ENCODE measurements at regions not wholly inside any gene's neighbourhood (a gene's known extent, or its start where the extent isn't known, plus 50 kb on each side); places are given as distances from the start of the nearest gene placed in this dataset.
"Not testable (repeated sequence)": the region's sequence is repeated elsewhere in the genome, so short reads cannot be mapped to it uniquely, and the experiment has no call there.

DNA sequence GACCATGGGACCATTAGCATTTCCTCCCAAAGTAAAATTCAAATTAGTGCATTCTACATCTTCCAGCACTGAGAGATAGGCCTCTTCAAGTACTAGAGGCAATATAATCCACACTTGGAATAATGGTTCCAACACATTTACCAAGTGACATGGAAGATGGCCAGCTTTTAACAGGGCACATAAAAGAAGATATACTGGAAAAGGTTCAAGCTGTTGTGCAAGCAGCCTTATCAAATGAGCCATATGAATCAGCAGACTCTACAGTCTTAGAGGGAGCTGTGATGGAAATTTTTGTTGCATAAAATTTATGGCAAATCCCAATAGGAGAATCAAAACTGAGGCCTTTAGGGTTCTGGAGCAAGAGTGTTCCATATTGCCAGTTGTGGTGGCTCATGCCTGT is 526.6 kb upstream of the IRAK1BP1 start:
- H3K36me3 ChIP-seq (ENCODE audit: control insufficient read depth, low read depth, low read length) = no peaks in the 10 kb centered on the region
- no peaks in the 10 kb centered on the region for H3K27me3 ChIP-seq (ENCODE audit: control insufficient read depth, insufficient read depth, low read length)
- H3K27ac ChIP-seq (ENCODE audit: low read length) = no peak overlapping the region
- H3K4me3 ChIP-seq (ENCODE audit: low read length) = no peak overlapping the region
- no peaks in the 10 kb centered on the region for H3K9me3 ChIP-seq (ENCODE audit: control insufficient read depth, low read depth, low read length)
- H3K4me1 ChIP-seq (ENCODE audit: control insufficient read depth, low read depth, low read length) = peaks cover 4% of the 10 kb centered on the region
- H3K9ac ChIP-seq (ENCODE audit: low read length) = no peak overlapping the region

DNA sequence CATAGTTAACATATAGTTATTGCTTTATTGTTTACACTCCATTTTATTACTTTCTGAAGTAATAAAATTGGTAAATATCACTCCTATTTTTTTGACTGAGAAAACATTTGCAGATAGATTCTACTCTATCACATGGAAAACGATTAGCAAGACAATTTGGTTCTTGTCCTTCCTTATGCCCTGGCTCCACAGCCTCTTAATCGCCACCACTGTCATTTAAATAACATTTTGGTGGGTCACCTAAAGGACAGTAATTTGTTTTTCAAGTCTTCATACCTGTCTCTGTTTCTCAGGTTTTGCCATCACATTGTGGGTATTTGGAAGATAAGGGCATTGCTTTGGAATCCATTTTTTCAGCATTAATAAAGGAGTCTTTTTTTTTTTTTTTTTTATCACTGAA is 521.5 kb upstream of the IRAK1BP1 start:
- H3K36me3 ChIP-seq (ENCODE audit: control insufficient read depth, low read depth, low read length) = no peaks in the 10 kb centered on the region
- peaks cover 17% of the 10 kb centered on the region for H3K4me1 ChIP-seq (ENCODE audit: control insufficient read depth, low read depth, low read length)
- H3K4me3 ChIP-seq (ENCODE audit: low read length) = no peak overlapping the region
- no peak overlapping the region for H3K27ac ChIP-seq (ENCODE audit: low read length)
- H3K9me3 ChIP-seq (ENCODE audit: control insufficient read depth, low read depth, low read length) = no peaks in the 10 kb centered on the region
- no peak overlapping the region for H3K9ac ChIP-seq (ENCODE audit: low read length)
- no peaks in the 10 kb centered on the region for H3K27me3 ChIP-seq (ENCODE audit: control insufficient read depth, insufficient read depth, low read length)

DNA sequence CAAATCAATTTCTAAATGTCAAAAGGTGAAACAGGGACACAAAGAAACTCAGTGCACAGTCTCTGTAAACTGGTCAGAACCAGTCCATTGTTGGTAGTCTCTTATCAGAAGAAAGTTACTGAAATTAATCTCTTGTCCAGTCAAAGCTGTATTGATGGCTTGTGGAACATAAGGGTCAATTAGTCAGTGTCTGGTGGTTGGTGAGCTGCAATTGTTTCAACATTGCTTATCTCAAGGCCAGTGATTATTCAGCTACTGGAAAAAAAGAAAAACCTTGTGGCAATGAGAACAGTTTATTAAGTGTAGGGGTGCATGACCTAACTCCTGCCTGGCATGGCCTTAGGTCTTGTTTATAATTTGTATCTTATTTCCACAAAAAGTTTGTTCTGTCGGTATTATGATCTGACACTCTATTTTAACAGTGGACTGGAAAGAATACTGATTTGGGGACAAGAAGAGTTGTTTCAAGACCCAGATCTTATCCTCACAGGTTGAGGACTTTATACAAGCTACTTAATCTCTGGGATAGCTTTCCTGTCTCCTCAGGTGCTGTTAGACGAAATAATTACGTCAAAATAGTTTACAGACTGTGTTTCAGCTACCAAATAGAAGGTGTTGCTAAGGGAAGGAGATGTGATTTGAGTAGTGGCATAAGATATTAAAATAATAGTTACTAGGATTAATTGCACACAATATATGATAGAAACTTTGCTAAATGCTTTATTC is 520.0 kb upstream of the IRAK1BP1 start:
- H3K9me3 ChIP-seq (ENCODE audit: control insufficient read depth, low read depth, low read length) = no peaks in the 10 kb centered on the region
- no peak overlapping the region for H3K27ac ChIP-seq (ENCODE audit: low read length)

DNA sequence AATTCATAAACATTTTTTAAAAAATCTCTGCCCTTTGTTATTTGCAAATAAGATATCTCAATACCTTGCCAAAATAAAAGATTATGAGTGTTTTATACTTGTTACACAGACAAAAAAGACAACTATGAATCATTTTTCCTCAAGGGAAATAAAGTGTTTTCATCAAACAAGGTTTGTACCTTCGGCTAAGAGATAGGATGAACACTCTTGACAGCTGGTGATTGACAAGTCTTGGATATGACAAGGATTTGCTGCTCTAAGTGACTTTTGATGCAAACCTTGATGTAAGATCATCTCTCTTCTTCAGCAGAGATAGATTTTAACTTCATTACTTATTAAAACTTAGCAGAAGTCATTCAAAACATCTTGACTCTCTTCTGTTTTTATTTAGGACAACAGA is 514.3 kb upstream of the IRAK1BP1 start:
- H3K27ac ChIP-seq (ENCODE audit: low read length) = no peak overlapping the region
- H3K9me3 ChIP-seq (ENCODE audit: control insufficient read depth, low read depth, low read length) = no peaks in the 10 kb centered on the region
- no peak overlapping the region for H3K4me3 ChIP-seq (ENCODE audit: low read length)
- H3K36me3 ChIP-seq (ENCODE audit: control insufficient read depth, low read depth, low read length) = no peaks in the 10 kb centered on the region
- peaks cover 3% of the 10 kb centered on the region for H3K4me1 ChIP-seq (ENCODE audit: control insufficient read depth, low read depth, low read length)
- H3K27me3 ChIP-seq (ENCODE audit: control insufficient read depth, insufficient read depth, low read length) = no peaks in the 10 kb centered on the region
- H3K9ac ChIP-seq (ENCODE audit: low read length) = no peak overlapping the region

More for the DNA sequence above, 520.0 kb upstream of the IRAK1BP1 start:
- H3K9ac ChIP-seq (ENCODE audit: low read length) = no peak overlapping the region
- H3K36me3 ChIP-seq (ENCODE audit: control insufficient read depth, low read depth, low read length) = no peaks in the 10 kb centered on the region
- no peaks in the 10 kb centered on the region for H3K27me3 ChIP-seq (ENCODE audit: control insufficient read depth, insufficient read depth, low read length)
- peaks cover 17% of the 10 kb centered on the region for H3K4me1 ChIP-seq (ENCODE audit: control insufficient read depth, low read depth, low read length)
- H3K4me3 ChIP-seq (ENCODE audit: low read length) = no peak overlapping the region

DNA sequence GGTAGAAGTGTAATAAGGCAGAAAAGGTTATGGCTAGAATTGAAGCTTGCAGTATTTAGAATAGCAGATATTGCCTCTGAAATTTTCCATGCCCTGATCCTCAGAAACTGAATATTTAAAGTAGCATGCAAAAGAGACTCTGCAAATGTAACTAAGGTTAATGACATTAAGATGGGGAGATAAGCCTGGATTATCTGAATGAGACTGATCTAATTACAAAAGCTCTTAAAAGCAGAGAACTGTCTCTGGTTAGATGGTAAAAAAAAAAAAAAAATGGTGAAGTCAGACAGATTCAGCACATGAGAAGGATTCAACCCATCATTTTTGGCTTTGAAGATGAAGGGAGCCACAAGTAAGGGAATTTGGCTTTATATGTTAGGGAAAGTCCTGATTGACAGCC is 503.7 kb upstream of the IRAK1BP1 start:
- H3K9ac ChIP-seq (ENCODE audit: low read length) = no peak overlapping the region
- H3K36me3 ChIP-seq (ENCODE audit: control insufficient read depth, low read depth, low read length) = no peaks in the 10 kb centered on the region
- H3K27me3 ChIP-seq (ENCODE audit: control insufficient read depth, insufficient read depth, low read length) = no peaks in the 10 kb centered on the region
- no peaks in the 10 kb centered on the region for H3K9me3 ChIP-seq (ENCODE audit: control insufficient read depth, low read depth, low read length)
- H3K4me3 ChIP-seq (ENCODE audit: low read length) = no peak overlapping the region
- H3K27ac ChIP-seq (ENCODE audit: low read length) = no peak overlapping the region
- no peaks in the 10 kb centered on the region for H3K4me1 ChIP-seq (ENCODE audit: control insufficient read depth, low read depth, low read length)

DNA sequence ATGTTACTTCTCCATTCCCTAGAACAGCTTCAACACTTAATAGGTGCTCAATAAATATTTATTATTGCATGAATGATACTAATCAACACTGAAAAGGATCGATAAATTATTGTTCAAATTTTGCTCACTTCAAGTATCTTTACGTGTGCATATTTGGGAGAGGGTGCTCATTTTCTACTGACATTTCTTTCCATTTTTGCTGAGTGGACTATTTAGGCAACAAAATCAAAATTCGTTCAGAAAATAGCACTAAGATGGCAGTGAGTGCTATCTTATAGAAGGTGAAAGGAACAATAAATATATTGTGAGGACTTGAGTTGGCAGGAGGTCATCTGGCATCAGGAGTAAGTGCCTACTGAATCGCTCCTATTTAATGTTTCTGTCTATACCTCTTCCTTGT is 501.9 kb upstream of the IRAK1BP1 start:
- Histone ChIP-seq H3K36me3 (ENCODE audit: control insufficient read depth, low read depth, low read length) (no peaks in the 10 kb centered on the region), H3K27me3 (ENCODE audit: control insufficient read depth, insufficient read depth, low read length) (no peaks in the 10 kb centered on the region), H3K4me3 (ENCODE audit: low read length) (no peak overlapping the region), H3K4me1 (ENCODE audit: control insufficient read depth, low read depth, low read length) (no peaks in the 10 kb centered on the region), H3K9me3 (ENCODE audit: control insufficient read depth, low read depth, low read length) (no peaks in the 10 kb centered on the region), H3K9ac (ENCODE audit: low read length) (no peak overlapping the region), H3K27ac (ENCODE audit: low read length) (no peak overlapping the region)

DNA sequence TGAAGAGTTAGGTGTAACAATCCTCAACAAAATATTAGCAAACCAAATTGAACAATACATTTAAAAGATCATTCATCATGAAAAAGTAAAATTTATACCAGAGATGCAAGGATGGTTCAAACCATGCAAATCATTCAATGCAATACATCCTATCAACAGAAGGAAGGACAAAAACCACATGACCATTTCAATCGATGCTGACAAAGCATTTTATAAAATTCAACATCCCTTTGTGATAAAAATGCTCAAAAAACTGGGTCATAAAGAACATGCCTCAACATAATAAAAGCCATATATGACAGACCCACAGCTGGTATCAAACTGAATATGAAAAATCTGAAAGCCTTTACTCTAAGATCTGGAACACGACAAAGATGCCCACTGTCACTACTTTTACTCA is 490.3 kb upstream of the IRAK1BP1 start:
- H3K9me3 ChIP-seq (ENCODE audit: control insufficient read depth, low read depth, low read length) = peaks cover 3% of the 10 kb centered on the region
- no peak overlapping the region for H3K27ac ChIP-seq (ENCODE audit: low read length)
- H3K9ac ChIP-seq (ENCODE audit: low read length) = no peak overlapping the region
- H3K27me3 ChIP-seq (ENCODE audit: control insufficient read depth, insufficient read depth, low read length) = no peaks in the 10 kb centered on the region
- H3K4me3 ChIP-seq (ENCODE audit: low read length) = no peak overlapping the region
- H3K36me3 ChIP-seq (ENCODE audit: control insufficient read depth, low read depth, low read length) = no peaks in the 10 kb centered on the region
- H3K4me1 ChIP-seq (ENCODE audit: control insufficient read depth, low read depth, low read length) = no peaks in the 10 kb centered on the region

DNA sequence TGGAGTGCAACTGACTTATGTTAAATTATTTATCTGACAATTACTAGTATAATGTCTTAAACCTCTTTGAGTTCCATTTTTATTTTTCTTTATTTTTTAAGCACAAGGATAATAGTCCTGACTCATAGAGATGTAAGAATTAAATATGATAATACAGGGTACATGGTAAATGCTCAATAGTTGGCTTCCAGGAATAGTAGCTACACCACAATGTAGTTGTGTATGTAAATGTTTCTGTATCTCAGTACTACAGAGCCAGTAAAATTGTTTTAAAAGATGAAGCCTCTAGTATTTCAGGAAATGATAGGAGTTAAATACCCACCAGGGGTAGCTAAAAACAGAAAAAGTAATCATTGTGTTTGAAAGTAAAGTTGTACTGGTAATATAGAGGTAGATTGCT is 487.4 kb upstream of the IRAK1BP1 start:
- Histone ChIP-seq H3K27ac (ENCODE audit: low read length) (no peak overlapping the region), H3K4me1 (ENCODE audit: control insufficient read depth, low read depth, low read length) (no peaks in the 10 kb centered on the region), H3K9ac (ENCODE audit: low read length) (no peak overlapping the region), H3K4me3 (ENCODE audit: low read length) (no peak overlapping the region), H3K9me3 (ENCODE audit: control insufficient read depth, low read depth, low read length) (peaks cover 3% of the 10 kb centered on the region), H3K27me3 (ENCODE audit: control insufficient read depth, insufficient read depth, low read length) (no peaks in the 10 kb centered on the region), H3K36me3 (ENCODE audit: control insufficient read depth, low read depth, low read length) (no peaks in the 10 kb centered on the region)

DNA sequence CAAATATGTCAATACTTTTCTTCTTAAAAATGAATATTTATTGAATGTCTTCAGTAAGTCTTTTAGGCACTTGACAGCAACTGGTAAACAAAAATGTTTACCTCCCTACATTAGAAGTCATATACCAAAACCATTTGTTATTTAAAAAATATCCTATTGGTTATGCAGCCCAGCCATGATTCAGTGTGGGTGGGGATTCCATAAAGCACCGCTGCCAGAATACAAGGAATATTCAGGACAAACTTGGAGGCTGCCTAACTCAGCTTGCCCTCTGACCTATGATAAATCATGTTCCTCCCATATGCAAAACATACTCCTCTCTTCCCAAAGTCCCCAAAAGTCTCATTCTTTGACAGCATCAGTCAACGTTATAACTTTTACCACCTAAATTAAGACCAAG is 486.8 kb upstream of the IRAK1BP1 start:
- Histone ChIP-seq H3K4me1 (ENCODE audit: control insufficient read depth, low read depth, low read length) (no peaks in the 10 kb centered on the region), H3K9ac (ENCODE audit: low read length) (no peak overlapping the region), H3K27me3 (ENCODE audit: control insufficient read depth, insufficient read depth, low read length) (no peaks in the 10 kb centered on the region), H3K4me3 (ENCODE audit: low read length) (no peak overlapping the region), H3K27ac (ENCODE audit: low read length) (no peak overlapping the region), H3K9me3 (ENCODE audit: control insufficient read depth, low read depth, low read length) (peaks cover 3% of the 10 kb centered on the region), H3K36me3 (ENCODE audit: control insufficient read depth, low read depth, low read length) (no peaks in the 10 kb centered on the region)

DNA sequence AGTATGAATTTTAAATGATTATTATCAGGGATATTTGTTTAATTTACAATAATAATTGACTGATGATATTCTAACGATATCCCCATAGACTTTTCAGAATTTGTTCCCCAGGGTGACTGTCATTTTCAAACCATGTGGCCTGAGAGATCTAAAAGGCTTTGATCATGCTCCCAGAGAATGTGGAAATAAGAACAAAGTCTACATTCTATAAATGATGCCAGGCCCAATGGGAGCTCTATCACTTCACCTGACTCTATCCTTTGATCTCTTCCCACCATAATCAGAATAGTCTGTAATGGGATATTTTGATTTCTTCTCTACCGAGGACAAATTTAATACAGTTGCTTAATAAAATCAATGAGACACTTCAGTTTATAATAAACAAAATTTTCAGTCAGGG is 483.4 kb upstream of the IRAK1BP1 start:
- H3K4me1 ChIP-seq (ENCODE audit: control insufficient read depth, low read depth, low read length) = no peaks in the 10 kb centered on the region
- H3K27ac ChIP-seq (ENCODE audit: low read length) = no peak overlapping the region
- no peak overlapping the region for H3K9ac ChIP-seq (ENCODE audit: low read length)
- no peaks in the 10 kb centered on the region for H3K36me3 ChIP-seq (ENCODE audit: control insufficient read depth, low read depth, low read length)
- H3K27me3 ChIP-seq (ENCODE audit: control insufficient read depth, insufficient read depth, low read length) = no peaks in the 10 kb centered on the region
- no peak overlapping the region for H3K4me3 ChIP-seq (ENCODE audit: low read length)
- H3K9me3 ChIP-seq (ENCODE audit: control insufficient read depth, low read depth, low read length) = peaks cover 13% of the 10 kb centered on the region

DNA sequence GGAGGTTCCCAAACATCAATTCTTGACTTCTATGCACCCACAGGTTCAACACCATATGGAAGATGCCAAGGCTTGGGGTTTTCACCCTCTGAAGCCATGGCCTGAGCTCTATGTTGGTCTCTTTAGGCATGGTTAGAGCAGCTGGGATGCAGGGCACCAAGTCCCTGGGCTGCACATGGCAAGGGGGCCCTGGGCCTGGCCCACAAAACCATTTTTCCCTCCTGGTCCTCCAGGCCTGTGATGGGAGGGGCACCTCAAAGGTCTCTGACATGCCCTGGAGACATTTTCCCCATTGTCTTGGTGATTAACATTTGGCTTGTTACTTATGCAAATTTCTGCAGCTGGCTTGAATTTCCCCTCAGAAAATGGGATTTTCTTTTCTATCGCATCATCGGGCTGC is 480.5 kb upstream of the IRAK1BP1 start:
- not testable (repeated sequence) for H3K4me3 ChIP-seq (ENCODE audit: low read length); H3K9ac ChIP-seq (ENCODE audit: low read length); H3K27me3 ChIP-seq (ENCODE audit: control insufficient read depth, insufficient read depth, low read length); H3K4me1 ChIP-seq (ENCODE audit: control insufficient read depth, low read depth, low read length); H3K36me3 ChIP-seq (ENCODE audit: control insufficient read depth, low read depth, low read length); H3K27ac ChIP-seq (ENCODE audit: low read length)
- H3K9me3 ChIP-seq (ENCODE audit: control insufficient read depth, low read depth, low read length) = peaks cover 13% of the 10 kb centered on the region

DNA sequence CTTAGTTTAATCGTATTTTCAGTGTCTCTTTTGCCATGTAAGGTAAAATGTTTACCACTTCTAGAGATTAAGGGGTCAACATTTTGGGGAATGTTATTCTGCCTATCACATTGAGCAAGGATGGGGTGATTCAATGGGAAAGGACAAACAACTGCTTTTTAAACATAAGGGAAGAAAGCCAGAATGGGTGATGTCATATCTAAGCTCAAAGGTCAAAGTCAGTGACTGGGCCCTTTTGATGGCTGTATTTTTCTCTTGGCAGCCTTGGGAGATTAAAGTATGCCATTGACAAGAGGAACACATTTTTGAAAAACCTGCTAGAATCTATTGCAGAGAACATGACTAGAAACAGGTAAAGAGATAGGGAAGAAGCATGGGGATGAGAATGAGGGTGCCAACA is 477.3 kb upstream of the IRAK1BP1 start:
- no peaks in the 10 kb centered on the region for H3K4me1 ChIP-seq (ENCODE audit: control insufficient read depth, low read depth, low read length)
- H3K9ac ChIP-seq (ENCODE audit: low read length) = no peak overlapping the region
- H3K27me3 ChIP-seq (ENCODE audit: control insufficient read depth, insufficient read depth, low read length) = no peaks in the 10 kb centered on the region
- no peaks in the 10 kb centered on the region for H3K36me3 ChIP-seq (ENCODE audit: control insufficient read depth, low read depth, low read length)
- no peak overlapping the region for H3K4me3 ChIP-seq (ENCODE audit: low read length)
- H3K27ac ChIP-seq (ENCODE audit: low read length) = no peak overlapping the region
- peaks cover 13% of the 10 kb centered on the region for H3K9me3 ChIP-seq (ENCODE audit: control insufficient read depth, low read depth, low read length)
